Liver (tissue), 7 donors: ENCODE measurements at regions not wholly inside any gene's neighbourhood (a gene's known extent, or its start where the extent isn't known, plus 50 kb on each side); places are given as distances from the start of the nearest gene placed in this dataset.

Experiments used
- DNase-seq: peaks from one replicate; pipeline ENCODE4 v3.0.0-alpha.2; 2017; ENCODE audit warnings: low spot score
- H3K27ac ChIP-seq, 2 donors: one replicate each; pipeline ENCODE4 v1.7.0; 2013; ENCODE audit warnings: inconsistent platforms in 2 of 2, low read length in 2 of 2, control low read depth in 1 of 2, low read depth in 1 of 2, mild to moderate bottlenecking in 1 of 2
- H3K27me3 ChIP-seq, 4 donors: one replicate each; pipeline versions ENCODE4 v1.6.1 to v1.7.0; 2013; ENCODE audit warnings: low read length in 3 of 4, inconsistent platforms in 1 of 4, mild to moderate bottlenecking in 1 of 4, moderate library complexity in 1 of 4; ENCODE audit not compliant: control insufficient read depth in 4 of 4, insufficient read depth in 4 of 4
- H3K36me3 ChIP-seq, 4 donors: one replicate each; pipeline versions ENCODE4 v1.6.1 to v1.7.0; 2013; ENCODE audit warnings: low read length in 3 of 4, mild to moderate bottlenecking in 3 of 4, low read depth in 1 of 4, moderate library complexity in 1 of 4; ENCODE audit not compliant: control insufficient read depth in 4 of 4, insufficient read depth in 3 of 4
- H3K4me1 ChIP-seq, 4 donors: one replicate each; pipeline versions ENCODE4 v1.6.1 to v1.7.0; 2013; ENCODE audit warnings: low read length in 3 of 4, mild to moderate bottlenecking in 3 of 4, moderate library complexity in 1 of 4; ENCODE audit not compliant: control insufficient read depth in 4 of 4, insufficient read depth in 4 of 4
- H3K4me3 ChIP-seq, 3 donors: one replicate each; pipeline versions ENCODE4 v1.6.1 to v1.7.0; 2013; ENCODE audit warnings: low read length in 3 of 3, control low read depth in 1 of 3, low read depth in 1 of 3, mild to moderate bottlenecking in 1 of 3
- H3K9ac ChIP-seq, 2 donors: one replicate each; pipeline ENCODE4 v1.7.0; 2013; ENCODE audit warnings: low read length in 2 of 2, mild to moderate bottlenecking in 2 of 2, moderate library complexity in 2 of 2, control low read depth in 1 of 2, low read depth in 1 of 2
- H3K9me3 ChIP-seq, 4 donors: one replicate each; pipeline versions ENCODE4 v1.6.1 to v1.7.0; 2013; ENCODE audit warnings: low read length in 3 of 4; ENCODE audit not compliant: control insufficient read depth in 4 of 4
- ATF3 ChIP-seq: IDR thresholded peaks from 2 replicates; pipeline ENCODE4 v1.6.1; 2016; ENCODE audit warnings: antibody characterized with exemption
- EGR1 ChIP-seq, 2 donors: IDR thresholded peaks; 2 replicates each; pipeline ENCODE4 v1.6.1; 2016 to 2018; ENCODE audit warnings: antibody characterized with exemption in 2 of 2, low read depth in 2 of 2
- FOXA1 ChIP-seq: IDR thresholded peaks from 2 replicates; pipeline ENCODE4 v1.6.1; 2016; ENCODE audit warnings: antibody characterized with exemption
- FOXA2 ChIP-seq: IDR thresholded peaks from 2 replicates; pipeline ENCODE4 v1.6.1; 2016; ENCODE audit warnings: antibody characterized with exemption
- GABPA ChIP-seq, 2 donors: IDR thresholded peaks in 1 of 2; conservative IDR thresholded peaks in 1 of 2; 2 replicates each; pipeline ENCODE4 v1.6.1; 2016; ENCODE audit warnings: antibody characterized with exemption in 2 of 2, mild to moderate bottlenecking in 1 of 2, moderate library complexity in 1 of 2
- HNF4A ChIP-seq, 2 donors: conservative IDR thresholded peaks; 2 replicates each; pipeline ENCODE4 v1.6.1; 2016; ENCODE audit warnings: antibody characterized with exemption in 2 of 2, mild to moderate bottlenecking in 2 of 2
- HNF4G ChIP-seq: IDR thresholded peaks from 2 replicates; pipeline ENCODE4 v1.6.1; 2016; ENCODE audit warnings: antibody characterized with exemption
- JUND ChIP-seq, 2 donors: IDR thresholded peaks; 2 replicates each; pipeline ENCODE4 v1.6.1; 2016; ENCODE audit warnings: antibody characterized with exemption in 2 of 2
- MAX ChIP-seq: IDR thresholded peaks from 2 replicates; pipeline ENCODE4 v1.6.1; 2016; ENCODE audit warnings: antibody characterized with exemption
- NR2F2 ChIP-seq: IDR thresholded peaks from 2 replicates; pipeline ENCODE4 v1.6.1; 2016; ENCODE audit warnings: antibody characterized with exemption
- RAD21 ChIP-seq, 2 donors: IDR thresholded peaks; 2 replicates each; pipeline ENCODE4 v1.6.1; 2016; ENCODE audit warnings: antibody characterized with exemption in 2 of 2, mild to moderate bottlenecking in 2 of 2
- REST ChIP-seq: IDR thresholded peaks from 2 replicates; pipeline ENCODE4 v1.6.1; 2016; ENCODE audit warnings: antibody characterized with exemption, mild to moderate bottlenecking
- RXRA ChIP-seq, 2 donors: IDR thresholded peaks; 2 replicates each; pipeline ENCODE4 v1.6.1; 2017 to 2018; ENCODE audit warnings: antibody characterized with exemption in 2 of 2, mild to moderate bottlenecking in 1 of 2
- SP1 ChIP-seq: IDR thresholded peaks from 2 replicates; pipeline ENCODE4 v1.6.1; 2018; ENCODE audit warnings: antibody characterized with exemption, mild to moderate bottlenecking
- TAF1 ChIP-seq: conservative IDR thresholded peaks from 2 replicates; pipeline ENCODE4 v1.6.1; 2016; ENCODE audit warnings: antibody characterized with exemption, mild to moderate bottlenecking
- YY1 ChIP-seq: IDR thresholded peaks from 2 replicates; pipeline ENCODE4 v1.6.1; 2016; ENCODE audit warnings: antibody characterized with exemption, mild to moderate bottlenecking
- ZBTB33 ChIP-seq: IDR thresholded peaks from 2 replicates; pipeline ENCODE4 v1.6.1; 2016; ENCODE audit warnings: antibody characterized with exemption
- WGBS: extraction: QIAGEN DNeasy Blood & Tissue Kit; methylation state at CpG from one replicate; pipeline ENCODE4 v1.1.7; 2013; 5-methylcytosine and 5-hydroxymethylcytosine counted together
- donor health status: healthy.
- donor health status: healthy.
- donor health status: healthy.
- donor health status: healthy.

- H3K9ac ChIP-seq, result no peak overlapping the region
- DNase-seq, result no peak
- no peaks in the 10 kb centered on the region for H3K36me3 ChIP-seq
- TF ChIP-seq HNF4G, result no peak
- TF ChIP-seq RXRA (IDR thresholded peaks at IDR 0.05), result no peak
- TF ChIP-seq HNF4A (conservative IDR thresholded peaks at IDR 0.05), result no peak
- TF ChIP-seq NR2F2, result no peak
- no peak for TF ChIP-seq GABPA (IDR thresholded peaks at IDR 0.05 in 1 of 2, conservative IDR thresholded peaks at IDR 0.05 in 1 of 2)
- TF ChIP-seq SP1, result no peak
- TF ChIP-seq RAD21 (IDR thresholded peaks at IDR 0.05), result no peak
- TF ChIP-seq YY1, result no peak
- no peak for TF ChIP-seq REST
- no peak for TF ChIP-seq MAX
- TF ChIP-seq ZBTB33, result no peak
- no peaks in the 10 kb centered on the region for H3K4me1 ChIP-seq
- H3K4me3 ChIP-seq, result no peak overlapping the region
- H3K27ac ChIP-seq, result no peak overlapping the region
- H3K9me3 ChIP-seq, result no peaks in the 10 kb centered on the region
- peaks cover 0 to 7% (median 0%) of the 10 kb centered on the region in 4 donors for H3K27me3 ChIP-seq
Observed at GRCh38 chr11:36809303-36809702, 211.3 kb upstream of the RAG2 start.

GRCh38 chr11:36807871-36808270 is 209.8 kb upstream of the RAG2 start:
- no peaks in the 10 kb centered on the region for H3K9me3 ChIP-seq
- WGBS, result 66% methylated on average over 4 of the region's 4 CpGs
- H3K4me3 ChIP-seq, result no peak overlapping the region
- DNase-seq, result no peak
- no peak overlapping the region for H3K27ac ChIP-seq
- H3K27me3 ChIP-seq, result peaks cover 0 to 7% (median 0%) of the 10 kb centered on the region in 4 donors
- H3K36me3 ChIP-seq, result no peaks in the 10 kb centered on the region
- TF ChIP-seq HNF4G, result no peak
- TF ChIP-seq MAX, result no peak
- no peak for TF ChIP-seq ZBTB33
- no peak for TF ChIP-seq EGR1 (IDR thresholded peaks at IDR 0.05; ENCODE audit: low read depth in 2 of 2)
- TF ChIP-seq REST, result no peak
- no peak for TF ChIP-seq SP1
- TF ChIP-seq FOXA1, result no peak
- no peak for TF ChIP-seq JUND (IDR thresholded peaks at IDR 0.05)
- no peak for TF ChIP-seq GABPA (IDR thresholded peaks at IDR 0.05 in 1 of 2, conservative IDR thresholded peaks at IDR 0.05 in 1 of 2)
- TF ChIP-seq TAF1, result no peak
- TF ChIP-seq RXRA (IDR thresholded peaks at IDR 0.05), result no peak
- no peak for TF ChIP-seq ATF3
- no peak for TF ChIP-seq YY1
- no peak for TF ChIP-seq RAD21 (IDR thresholded peaks at IDR 0.05)
- TF ChIP-seq FOXA2, result no peak
- H3K9ac ChIP-seq, result no peak overlapping the region
- no peaks in the 10 kb centered on the region for H3K4me1 ChIP-seq
